IMR-90 (cell line): ENCODE measurements at regions not wholly inside any gene's neighbourhood (a gene's known extent, or its start where the extent isn't known, plus 50 kb on each side); places are given as distances from the start of the nearest gene placed in this dataset.

ENCODE experiments used
- FOS ChIP-seq: fragments of 150-350 bp; IDR thresholded peaks from 2 replicates; pipeline ENCODE4 v1.6.1; 2016; ENCODE audit warnings: low read depth, low read length
- MAFK ChIP-seq: IDR thresholded peaks from 2 replicates; pipeline ENCODE4 v1.6.1; 2012; ENCODE audit warnings: low read depth, low read length, improper control_type of control experiment
- RFX5 ChIP-seq: IDR thresholded peaks from 2 replicates; pipeline ENCODE4 v1.8.0; 2012; ENCODE audit warnings: low read depth, mild to moderate bottlenecking, low read length, moderate library complexity
- TF ChIP-seq, protein P1 (sequence below): conservative IDR thresholded peaks from 2 replicates; pipeline ENCODE4 v1.5.1; 2012; ENCODE audit warnings: mild to moderate bottlenecking, low read depth, low read length, improper control_type of control experiment

- no peak for TF ChIP-seq MAFK
- TF ChIP-seq, protein P1, sequence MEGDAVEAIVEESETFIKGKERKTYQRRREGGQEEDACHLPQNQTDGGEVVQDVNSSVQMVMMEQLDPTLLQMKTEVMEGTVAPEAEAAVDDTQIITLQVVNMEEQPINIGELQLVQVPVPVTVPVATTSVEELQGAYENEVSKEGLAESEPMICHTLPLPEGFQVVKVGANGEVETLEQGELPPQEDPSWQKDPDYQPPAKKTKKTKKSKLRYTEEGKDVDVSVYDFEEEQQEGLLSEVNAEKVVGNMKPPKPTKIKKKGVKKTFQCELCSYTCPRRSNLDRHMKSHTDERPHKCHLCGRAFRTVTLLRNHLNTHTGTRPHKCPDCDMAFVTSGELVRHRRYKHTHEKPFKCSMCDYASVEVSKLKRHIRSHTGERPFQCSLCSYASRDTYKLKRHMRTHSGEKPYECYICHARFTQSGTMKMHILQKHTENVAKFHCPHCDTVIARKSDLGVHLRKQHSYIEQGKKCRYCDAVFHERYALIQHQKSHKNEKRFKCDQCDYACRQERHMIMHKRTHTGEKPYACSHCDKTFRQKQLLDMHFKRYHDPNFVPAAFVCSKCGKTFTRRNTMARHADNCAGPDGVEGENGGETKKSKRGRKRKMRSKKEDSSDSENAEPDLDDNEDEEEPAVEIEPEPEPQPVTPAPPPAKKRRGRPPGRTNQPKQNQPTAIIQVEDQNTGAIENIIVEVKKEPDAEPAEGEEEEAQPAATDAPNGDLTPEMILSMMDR: no peak
- TF ChIP-seq RFX5: no peak
- no peak for TF ChIP-seq FOS
These were observed 126.4 kb upstream of the AHI1 start for GRCh38 chr6:135623979-135624378.
